Panc1 (cell line): ENCODE measurements at regions not wholly inside any gene's neighbourhood (a gene's known extent, or its start where the extent isn't known, plus 50 kb on each side); places are given as distances from the start of the nearest gene placed in this dataset.

Source experiments
- ATAC-seq: fragments of 200-7000 bp; cut with Tn5 transposase; 2 replicates; pipeline ENCODE4 v1.9.1; 2020; ENCODE audit warnings: mild to moderate bottlenecking, moderate library complexity
- BruUV-seq: library from RNA; stranded (reverse); fragments of 400-500 nt; replicated peaks from 2 replicates; lab custom pipeline; 2021; lab: Mats Ljungman, UMichigan
- CTCF ChIA-PET: fragments of 300-600 bp; sonication (Branson Sonifier 250); formaldehyde crosslinking; loops from one replicate; lab custom pipeline; 2022; ENCODE audit warnings: antibody characterized with exemption; lab: Charles Lee
- POLR2A ChIA-PET: fragments of 300-600 bp; sonication (Branson Sonifier 250); formaldehyde crosslinking; loops from one replicate; lab custom pipeline; 2022; ENCODE audit warnings: antibody characterized with exemption; lab: Charles Lee
- DNase-seq: peaks from one replicate; pipeline ENCODE4 v3.0.0-alpha.2; 2010; ENCODE audit warnings: low read depth, low spot score
- H3K27ac ChIP-seq: 2 replicates; pipeline ENCODE4 v1.5.1; 2011; ENCODE audit warnings: mild to moderate bottlenecking, low read length, inconsistent platforms
- H3K27me3 ChIP-seq: fragments of 200-500 bp; sonication (Bioruptor generic); 2 replicates; pipeline ENCODE4 v1.6.0; 2014; ENCODE audit warnings: low read length, inconsistent platforms; ENCODE audit not compliant: control insufficient read depth, insufficient read depth
- H3K36me3 ChIP-seq: fragments of 200-500 bp; sonication (Bioruptor generic); 2 replicates; pipeline ENCODE4 v1.5.1; 2014; ENCODE audit warnings: inconsistent platforms, mild to moderate bottlenecking, low read length, moderate library complexity; ENCODE audit not compliant: control insufficient read depth, insufficient read depth
- H3K4me1 ChIP-seq: 2 replicates; pipeline ENCODE4 v1.5.1; 2011; ENCODE audit warnings: inconsistent platforms, mild to moderate bottlenecking, low read length, moderate library complexity; ENCODE audit not compliant: control insufficient read depth, insufficient read depth
- H3K4me3 ChIP-seq, 2 experiments: 2 replicates each; pipeline ENCODE4 v1.5.1; 2011 to 2012; ENCODE audit warnings: low read depth in 2 of 2, low read length in 2 of 2, mild to moderate bottlenecking in 2 of 2, inconsistent platforms in 1 of 2, moderate library complexity in 1 of 2
- H3K9me3 ChIP-seq: fragments of 200-500 bp; sonication (Bioruptor generic); 2 replicates; pipeline ENCODE4 v1.5.1; 2014; ENCODE audit warnings: low read depth, mild to moderate bottlenecking, inconsistent platforms, low read length, moderate library complexity; ENCODE audit not compliant: control insufficient read depth, insufficient read depth
- CTCF ChIP-seq: fragments of 450-650 bp; IDR thresholded peaks from 2 replicates; pipeline ENCODE4 v1.5.1; 2017; ENCODE audit warnings: mild to moderate bottlenecking
- POLR2AphosphoS5 ChIP-seq: IDR thresholded peaks from 2 replicates; pipeline ENCODE4 v1.6.1; 2012; ENCODE audit warnings: mild to moderate bottlenecking, low read depth, low read length, moderate library complexity
- SIN3A ChIP-seq: IDR thresholded peaks from 2 replicates; pipeline ENCODE4 v1.6.1; 2012; ENCODE audit warnings: low read depth, mild to moderate bottlenecking, low read length, moderate library complexity, borderline replicate concordance; ENCODE audit not compliant: insufficient read depth
- TCF7L2 ChIP-seq: IDR thresholded peaks from 2 replicates; pipeline ENCODE4 v1.6.1; 2011; ENCODE audit warnings: mild to moderate bottlenecking, low read depth, low read length, inconsistent platforms
- in situ Hi-C: cut with HindIII; loops from 2 replicates; pipeline ENCODE4 v1.10.0; 2016; ENCODE audit warnings: low sequenced_read_pairs, low pct_unique_long_range_greater_than_20kb
- intact Hi-C: fragments of 100-400 bp; cut with micrococcal nuclease; formaldehyde crosslinking; loops from one replicate; pipeline ENCODE4 v1.10.0; 2022; ENCODE audit not compliant: unreplicated experiment
- TF ChIP-seq, protein P1 (sequence below), 2 experiments: IDR thresholded peaks; 2 replicates each; pipeline ENCODE4 v1.6.1; 2011 to 2012; ENCODE audit warnings: low read depth in 2 of 2, control low read depth in 1 of 2, low read length in 1 of 2, mild to moderate bottlenecking in 1 of 2, moderate library complexity in 1 of 2; ENCODE audit not compliant: insufficient read depth in 1 of 2

DNA sequence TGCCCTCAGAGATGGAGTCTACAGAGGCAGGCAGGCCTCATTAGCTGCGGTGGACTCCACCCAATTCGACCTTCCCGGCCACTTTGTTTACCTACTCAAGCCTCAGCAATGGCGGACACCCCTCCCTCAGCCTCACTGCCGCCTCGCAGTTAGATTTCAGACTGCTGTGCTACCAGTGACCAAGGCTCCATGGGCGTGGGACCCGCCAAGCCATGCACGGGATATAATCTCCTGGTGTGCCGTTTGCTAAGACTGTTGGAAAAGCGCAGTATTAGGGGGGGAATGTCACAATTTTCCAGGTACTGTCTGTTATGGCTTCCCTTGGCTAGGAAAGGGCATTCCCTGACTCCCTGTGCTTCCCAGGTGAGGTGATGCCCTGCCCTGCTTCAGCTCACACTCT is 252.3 kb downstream of the ARL4A start:
- H3K4me1 ChIP-seq = peaks cover 6% of the 10 kb centered on the region
- POLR2A ChIA-PET = no interaction called here
- intact Hi-C loops (no loop called here), in situ Hi-C loops (no loop called here)
- no peak for TF ChIP-seq POLR2AphosphoS5
- TF ChIP-seq TCF7L2 = no peak
- TF ChIP-seq, protein P1, sequence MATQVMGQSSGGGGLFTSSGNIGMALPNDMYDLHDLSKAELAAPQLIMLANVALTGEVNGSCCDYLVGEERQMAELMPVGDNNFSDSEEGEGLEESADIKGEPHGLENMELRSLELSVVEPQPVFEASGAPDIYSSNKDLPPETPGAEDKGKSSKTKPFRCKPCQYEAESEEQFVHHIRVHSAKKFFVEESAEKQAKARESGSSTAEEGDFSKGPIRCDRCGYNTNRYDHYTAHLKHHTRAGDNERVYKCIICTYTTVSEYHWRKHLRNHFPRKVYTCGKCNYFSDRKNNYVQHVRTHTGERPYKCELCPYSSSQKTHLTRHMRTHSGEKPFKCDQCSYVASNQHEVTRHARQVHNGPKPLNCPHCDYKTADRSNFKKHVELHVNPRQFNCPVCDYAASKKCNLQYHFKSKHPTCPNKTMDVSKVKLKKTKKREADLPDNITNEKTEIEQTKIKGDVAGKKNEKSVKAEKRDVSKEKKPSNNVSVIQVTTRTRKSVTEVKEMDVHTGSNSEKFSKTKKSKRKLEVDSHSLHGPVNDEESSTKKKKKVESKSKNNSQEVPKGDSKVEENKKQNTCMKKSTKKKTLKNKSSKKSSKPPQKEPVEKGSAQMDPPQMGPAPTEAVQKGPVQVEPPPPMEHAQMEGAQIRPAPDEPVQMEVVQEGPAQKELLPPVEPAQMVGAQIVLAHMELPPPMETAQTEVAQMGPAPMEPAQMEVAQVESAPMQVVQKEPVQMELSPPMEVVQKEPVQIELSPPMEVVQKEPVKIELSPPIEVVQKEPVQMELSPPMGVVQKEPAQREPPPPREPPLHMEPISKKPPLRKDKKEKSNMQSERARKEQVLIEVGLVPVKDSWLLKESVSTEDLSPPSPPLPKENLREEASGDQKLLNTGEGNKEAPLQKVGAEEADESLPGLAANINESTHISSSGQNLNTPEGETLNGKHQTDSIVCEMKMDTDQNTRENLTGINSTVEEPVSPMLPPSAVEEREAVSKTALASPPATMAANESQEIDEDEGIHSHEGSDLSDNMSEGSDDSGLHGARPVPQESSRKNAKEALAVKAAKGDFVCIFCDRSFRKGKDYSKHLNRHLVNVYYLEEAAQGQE (IDR thresholded peaks at IDR 0.05; ENCODE audit: insufficient read depth in 1 of 2, low read depth in 2 of 2, low read length in 1 of 2) = no peak
- no peak for TF ChIP-seq CTCF
- TF ChIP-seq SIN3A = no peak
- no TSS peak for BruUV-seq
- H3K27ac ChIP-seq = no peak overlapping the region
- no peak for DNase-seq
- ATAC-seq = no peak
- no peaks in the 10 kb centered on the region for H3K9me3 ChIP-seq
- H3K4me3 ChIP-seq = no peak overlapping the region
- CTCF ChIA-PET = no interaction called here
- H3K27me3 ChIP-seq = no peaks in the 10 kb centered on the region
- no peaks in the 10 kb centered on the region for H3K36me3 ChIP-seq

DNA sequence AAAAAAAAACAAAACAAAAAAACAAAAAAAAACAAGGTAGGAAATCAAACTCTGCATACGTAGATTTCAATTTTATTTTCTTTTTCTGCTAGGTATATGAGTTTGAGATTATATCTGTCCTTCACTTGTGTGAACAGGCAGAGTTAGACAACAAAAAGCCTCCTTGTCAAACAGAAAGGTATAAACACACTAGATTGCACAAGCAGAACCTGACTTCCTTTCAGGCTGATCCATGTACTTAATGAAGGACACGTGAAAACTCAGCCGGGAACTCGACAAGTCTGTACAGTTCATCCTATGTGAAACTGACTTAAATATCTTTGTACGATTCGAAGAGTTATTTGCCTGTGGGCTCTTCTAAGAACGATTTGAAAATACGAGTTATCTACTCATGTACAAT is 254.1 kb downstream of the ARL4A start:
- H3K4me3 ChIP-seq = no peak overlapping the region
- BruUV-seq = no TSS peak
- DNase-seq (no peak), ATAC-seq (no peak)
- TF ChIP-seq CTCF (no peak), SIN3A (no peak), TCF7L2 (no peak), POLR2AphosphoS5 (no peak)
- TF ChIP-seq, protein P1 (IDR thresholded peaks at IDR 0.05; ENCODE audit: insufficient read depth in 1 of 2, low read depth in 2 of 2, low read length in 1 of 2) = no peak
- no peaks in the 10 kb centered on the region for H3K36me3 ChIP-seq
- intact Hi-C loops = no loop called here
- ChIA-PET POLR2A (no interaction called here), CTCF (no interaction called here)
- H3K27me3 ChIP-seq = no peaks in the 10 kb centered on the region
- no peak overlapping the region for H3K27ac ChIP-seq
- in situ Hi-C loops = no loop called here
- H3K9me3 ChIP-seq = no peaks in the 10 kb centered on the region
- peaks cover 6% of the 10 kb centered on the region for H3K4me1 ChIP-seq
